ENCODE measurements at regions not wholly inside any gene's neighbourhood (a gene's known extent, or its start where the extent isn't known, plus 50 kb on each side); places are given as distances from the start of the nearest gene placed in this dataset.

- no peak for TF ChIP-seq CTCF (IDR thresholded peaks at IDR 0.05; ENCODE audit: control extremely low read depth, extremely low read depth)
- no peak overlapping the region for H3K9ac ChIP-seq (ENCODE audit: insufficient read depth in 1 of 2, low read length in 2 of 2)
- H3K27me3 ChIP-seq (ENCODE audit: control insufficient read depth in 3 of 3, insufficient read depth in 3 of 3, low read length in 2 of 3) = no peaks in the 10 kb centered on the region
- no peaks in the 10 kb centered on the region for H3K4me1 ChIP-seq (ENCODE audit: control insufficient read depth in 5 of 5, insufficient read depth in 5 of 5, low read length in 5 of 5)
- WGBS, 2 donors = 81 to 85% methylated on average over 12 of the region's 12 CpGs
- H3K27ac ChIP-seq (ENCODE audit: low read depth in 1 of 2, low read length in 1 of 2) = no peak overlapping the region
- no peak overlapping the region for H3K4me3 ChIP-seq
- H3K9me3 ChIP-seq (ENCODE audit: control insufficient read depth in 4 of 4, insufficient read depth in 3 of 4, low read length in 3 of 4) = peaks cover 0 to 38% (median 2%) of the 10 kb centered on the region in 4 donors
- DNase-seq = no peak
- no peaks in the 10 kb centered on the region for H3K36me3 ChIP-seq (ENCODE audit: control insufficient read depth in 4 of 4, insufficient read depth in 4 of 4, low read length in 4 of 4)
- ATAC-seq (ENCODE audit: insufficient read depth, low FRiP score) = no peak
These were observed 2295.3 kb downstream of the TP53TG3F start for GRCh38 chr16:35754391-35755369.

- H3K36me3 ChIP-seq (ENCODE audit: control insufficient read depth in 4 of 4, insufficient read depth in 4 of 4, low read length in 4 of 4) = no peaks in the 10 kb centered on the region
- no peak overlapping the region for H3K4me3 ChIP-seq
- no peaks in the 10 kb centered on the region for H3K27me3 ChIP-seq (ENCODE audit: control insufficient read depth in 3 of 3, insufficient read depth in 3 of 3, low read length in 2 of 3)
- DNase-seq (no peak), ATAC-seq (ENCODE audit: insufficient read depth, low FRiP score) (no peak)
- H3K9me3 ChIP-seq (ENCODE audit: control insufficient read depth in 4 of 4, insufficient read depth in 3 of 4, low read length in 3 of 4) = peaks cover 0 to 45% (median 24%) of the 10 kb centered on the region in 4 donors
- no peaks in the 10 kb centered on the region for H3K4me1 ChIP-seq (ENCODE audit: control insufficient read depth in 5 of 5, insufficient read depth in 5 of 5, low read length in 5 of 5)
- H3K9ac ChIP-seq (ENCODE audit: insufficient read depth in 1 of 2, low read length in 2 of 2) = no peak overlapping the region
- TF ChIP-seq CTCF (IDR thresholded peaks at IDR 0.05; ENCODE audit: control extremely low read depth, extremely low read depth) = no peak
- 79 to 80% methylated on average over 12 of the region's 12 CpGs for WGBS, 2 donors
- H3K27ac ChIP-seq (ENCODE audit: low read depth in 1 of 2, low read length in 1 of 2) = no peak overlapping the region
These were observed 2329.0 kb downstream of the TP53TG3F start for GRCh38 chr16:35788381-35788780.

- Histone ChIP-seq H3K9me3 (ENCODE audit: control insufficient read depth in 4 of 4, insufficient read depth in 3 of 4, low read length in 3 of 4) (peaks cover 0 to 50% (median 22%) of the 10 kb centered on the region in 4 donors), H3K4me3 (no peak overlapping the region), H3K9ac (ENCODE audit: insufficient read depth in 1 of 2, low read length in 2 of 2) (no peak overlapping the region), H3K27ac (ENCODE audit: low read depth in 1 of 2, low read length in 1 of 2) (no peak overlapping the region), H3K27me3 (ENCODE audit: control insufficient read depth in 3 of 3, insufficient read depth in 3 of 3, low read length in 2 of 3) (no peaks in the 10 kb centered on the region), H3K4me1 (ENCODE audit: control insufficient read depth in 5 of 5, insufficient read depth in 5 of 5, low read length in 5 of 5) (no peaks in the 10 kb centered on the region), H3K36me3 (ENCODE audit: control insufficient read depth in 4 of 4, insufficient read depth in 4 of 4, low read length in 4 of 4) (no peaks in the 10 kb centered on the region)
- DNase-seq (no peak), ATAC-seq (ENCODE audit: insufficient read depth, low FRiP score) (no peak)
- no peak for TF ChIP-seq CTCF (IDR thresholded peaks at IDR 0.05; ENCODE audit: control extremely low read depth, extremely low read depth)
- 77 to 83% methylated on average over 25 of the region's 25 CpGs for WGBS, 2 donors
These were observed 2333.3 kb downstream of the TP53TG3F start for GRCh38 chr16:35792516-35793285.
